SW 1271 (cell line): ENCODE measurements at regions not wholly inside any gene's neighbourhood (a gene's known extent, or its start where the extent isn't known, plus 50 kb on each side); places are given as distances from the start of the nearest gene placed in this dataset.
A peak's percentile ranks its signal among the peaks of the same experiment; 100 is the strongest.

Experiments
- DNase-seq, 2 experiments: peaks; one replicate each; lab custom pipeline; 2025; lab: John Stamatoyannopoulos, UW

DNA sequence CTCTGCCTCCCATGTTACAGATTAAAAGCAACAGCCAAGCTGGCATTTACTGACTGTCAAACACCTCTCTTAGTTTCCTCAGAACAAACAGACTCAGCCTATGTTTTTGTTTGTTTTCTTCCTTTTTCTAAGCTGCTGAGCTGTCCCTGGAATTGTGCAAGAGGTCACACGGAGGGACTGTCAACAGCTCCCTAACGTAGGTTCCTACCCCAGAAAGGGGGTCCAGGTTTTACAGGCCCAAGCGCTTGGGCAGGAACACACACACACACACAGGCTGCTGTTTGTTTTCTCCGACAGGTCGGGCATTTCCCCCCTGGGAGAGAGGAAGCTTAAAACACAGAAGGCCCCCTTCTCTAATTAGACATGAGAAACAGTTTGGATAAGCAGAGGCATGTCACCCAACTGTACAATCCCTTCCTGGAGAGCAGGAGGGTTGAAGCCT is 739.6 kb upstream of the TBX3 start:
- no peak for DNase-seq

DNA sequence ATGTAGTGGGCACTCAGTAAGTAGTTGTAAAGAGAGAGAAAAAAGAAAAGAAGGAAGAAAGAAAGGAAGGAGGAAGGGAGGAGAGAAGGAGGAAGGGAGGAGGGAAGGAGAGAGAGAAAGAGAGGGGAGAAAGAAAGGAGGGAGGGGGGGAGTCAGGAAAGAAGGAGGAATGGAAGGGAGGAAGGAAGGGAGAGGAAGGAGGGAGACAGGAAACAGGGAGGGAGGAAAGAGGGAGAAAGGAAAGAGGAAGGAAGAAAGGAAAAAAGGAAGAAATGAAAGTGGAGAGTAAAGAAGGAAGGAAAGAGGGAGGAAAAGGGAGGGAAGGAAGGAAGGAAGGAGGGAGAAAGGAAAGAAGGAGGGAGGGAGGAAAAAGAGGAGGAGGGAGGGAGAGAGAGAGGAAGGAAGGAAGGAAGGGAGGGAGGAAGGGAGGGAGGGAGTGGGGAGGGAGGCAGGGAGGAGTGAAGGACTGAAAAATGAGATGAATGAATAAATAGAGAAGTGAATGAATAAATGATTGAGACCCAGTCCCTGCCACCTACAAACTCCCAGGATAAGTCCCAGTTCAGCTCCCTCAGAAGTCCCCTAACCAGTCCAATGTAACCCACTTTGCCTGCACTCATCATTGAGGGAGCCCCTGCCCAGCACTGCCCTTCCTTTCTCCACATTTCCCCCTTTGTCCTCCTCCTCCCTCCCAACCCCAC is 739.0 kb upstream of the TBX3 start:
- DNase-seq = no peak

DNA sequence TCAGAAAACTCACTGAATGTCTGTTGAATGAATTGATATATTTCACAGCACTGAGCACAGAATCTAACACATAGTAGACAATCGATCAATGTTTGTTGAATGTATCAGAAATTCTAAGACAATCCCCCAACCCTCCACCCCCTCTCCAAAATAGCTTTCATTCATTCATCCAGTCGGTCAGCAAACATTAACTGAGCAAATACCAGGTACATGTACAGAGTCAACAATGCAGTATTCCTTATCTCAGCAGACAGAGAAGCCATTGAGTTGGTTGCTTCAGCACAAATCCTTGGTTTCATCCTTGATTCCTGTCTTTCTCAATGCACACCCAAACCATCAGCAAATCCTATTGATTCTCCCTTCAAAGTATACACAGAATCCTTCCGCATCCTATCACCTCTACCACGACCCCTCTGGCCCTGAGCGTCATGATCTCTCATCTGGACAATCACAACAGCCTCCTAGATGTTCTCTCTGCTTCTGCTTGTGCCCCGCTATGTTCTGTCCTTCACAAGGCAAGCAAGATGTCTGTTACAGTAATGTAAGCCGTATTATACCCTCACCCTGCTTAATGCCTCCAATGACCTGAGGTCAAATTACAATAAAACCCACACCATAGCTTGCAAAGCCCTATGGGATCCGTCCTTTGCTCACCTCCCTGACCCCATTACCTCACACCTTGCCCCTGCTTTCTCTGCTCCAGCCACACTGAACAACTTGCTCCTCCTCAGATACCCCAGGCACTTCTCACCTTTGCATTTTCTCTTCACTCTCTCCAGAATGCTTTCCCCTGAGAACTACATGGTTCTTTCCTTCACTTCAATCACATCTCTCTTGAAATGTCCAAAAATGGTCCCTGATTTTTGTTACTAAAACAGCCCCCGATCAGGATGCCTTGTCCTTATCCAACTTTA is 738.1 kb upstream of the TBX3 start:
- no peak for DNase-seq

DNA sequence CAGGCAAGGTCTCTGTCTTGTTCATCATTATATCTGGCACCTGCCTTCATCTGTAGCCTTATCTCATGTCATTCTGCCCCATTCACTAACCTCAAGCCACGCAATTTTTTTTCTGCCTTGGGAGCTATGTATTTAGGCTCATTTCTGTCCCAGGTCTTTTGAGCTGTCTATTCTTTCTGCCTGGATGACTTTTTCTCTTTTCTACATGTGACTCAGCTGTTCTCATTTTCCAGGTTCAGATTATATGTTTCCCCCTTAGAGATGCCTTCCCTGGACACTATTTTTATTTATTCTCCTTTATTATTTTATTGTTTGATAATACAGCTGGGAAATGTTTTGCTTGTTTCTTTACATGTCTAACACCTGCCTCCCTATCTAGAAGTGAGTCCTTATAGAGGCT is 737.4 kb upstream of the TBX3 start:
- no peak for DNase-seq

DNA sequence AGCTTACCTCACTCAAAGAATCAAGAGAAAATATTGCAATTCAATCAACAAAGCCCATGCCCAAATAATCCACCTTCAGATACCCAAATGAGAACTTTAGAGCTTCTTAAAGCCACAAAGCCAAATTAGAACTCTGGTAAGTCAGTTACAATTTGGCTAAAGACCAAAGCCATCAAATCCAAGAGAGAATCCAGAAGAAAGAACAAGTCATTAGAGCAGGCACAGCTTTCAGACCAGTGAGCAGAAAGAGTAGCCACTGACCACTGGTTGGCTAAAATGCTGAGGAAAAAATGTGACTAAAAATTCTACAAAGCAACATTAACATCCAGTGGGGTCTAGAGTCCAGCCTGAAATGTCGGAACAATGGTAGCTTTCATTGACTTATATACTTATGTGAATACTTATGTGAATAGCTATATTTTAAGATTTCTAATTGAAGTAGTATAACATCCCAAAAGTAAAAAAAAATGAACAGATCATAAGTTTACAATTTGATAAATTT is 735.2 kb upstream of the TBX3 start:
- no peak for DNase-seq

DNA sequence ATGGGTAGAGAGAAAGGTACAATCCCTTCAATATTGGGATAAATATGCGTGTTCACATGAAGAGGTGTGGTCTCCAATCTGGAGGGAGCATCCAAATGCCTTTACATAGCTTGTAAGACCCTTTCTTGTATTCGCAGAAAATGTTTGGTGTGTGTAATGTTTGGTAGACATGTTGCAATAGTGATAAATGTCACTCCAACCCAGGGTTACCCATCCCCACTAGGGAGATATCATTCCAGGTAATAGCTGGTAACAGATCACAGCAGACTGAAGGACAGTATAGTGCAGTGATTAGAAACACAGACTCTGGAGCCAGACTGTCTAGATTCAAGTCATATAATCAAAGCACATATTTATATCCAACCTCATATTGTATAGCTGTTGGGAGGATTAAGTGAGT is 733.6 kb upstream of the TBX3 start:
- no peak for DNase-seq

DNA sequence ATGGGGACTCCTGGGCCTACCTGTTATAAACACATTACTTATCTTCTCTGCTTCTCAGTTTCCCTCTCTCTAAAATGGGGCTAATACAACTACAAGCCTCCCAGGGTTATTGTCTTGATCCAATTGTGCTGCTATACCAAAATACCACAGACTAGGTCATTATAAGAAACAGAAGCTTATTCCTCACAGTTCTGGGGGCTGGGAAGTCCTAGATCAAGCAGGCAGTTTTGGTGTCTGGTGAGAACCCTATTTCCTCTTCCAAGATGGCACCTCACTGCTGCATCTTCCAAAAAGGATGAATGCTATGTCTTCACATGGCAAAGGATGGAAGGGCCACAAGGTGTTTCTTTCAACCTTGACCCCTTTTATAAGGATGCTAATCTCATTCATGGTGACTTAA is 732.9 kb upstream of the TBX3 start:
- DNase-seq = no peak

DNA sequence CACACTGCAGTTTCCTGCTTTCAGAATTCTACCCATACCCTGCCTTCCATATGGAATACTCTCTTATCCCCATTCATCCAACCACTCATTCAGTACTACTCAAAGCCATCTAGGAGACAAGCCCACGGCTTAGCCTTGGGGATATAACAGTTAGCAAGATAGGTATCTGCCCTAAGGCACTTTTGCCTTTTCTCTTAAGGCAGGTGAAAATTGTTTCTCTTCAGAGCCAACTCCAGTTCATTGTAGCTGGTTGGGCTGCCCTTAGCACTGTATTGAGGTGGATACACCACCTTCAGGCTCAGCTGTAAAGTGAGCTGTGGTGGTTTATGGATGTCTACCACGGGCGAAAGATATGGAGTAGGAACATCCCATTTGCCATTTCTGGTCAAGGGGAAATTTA is 729.7 kb upstream of the TBX3 start:
- DNase-seq = no peak

DNA sequence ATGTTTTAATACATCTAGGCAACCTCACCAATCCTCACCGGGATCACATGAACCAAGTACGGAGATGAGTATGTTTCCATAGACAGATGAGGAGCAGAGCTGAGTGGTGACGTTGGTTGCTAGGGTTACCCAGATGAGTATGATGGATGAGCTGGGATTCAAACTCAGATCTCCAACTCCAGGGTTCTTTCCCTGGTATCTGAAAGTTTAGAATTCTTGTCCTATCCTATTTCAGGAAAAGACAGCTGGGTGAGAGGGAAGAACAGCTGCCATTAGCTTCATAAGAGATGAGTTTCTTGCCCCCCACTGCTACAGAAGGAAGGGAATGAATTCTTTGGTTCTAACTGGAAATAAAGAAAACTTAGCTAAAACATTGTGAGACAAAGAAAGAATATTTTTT is 728.9 kb upstream of the TBX3 start:
- no peak for DNase-seq

DNA sequence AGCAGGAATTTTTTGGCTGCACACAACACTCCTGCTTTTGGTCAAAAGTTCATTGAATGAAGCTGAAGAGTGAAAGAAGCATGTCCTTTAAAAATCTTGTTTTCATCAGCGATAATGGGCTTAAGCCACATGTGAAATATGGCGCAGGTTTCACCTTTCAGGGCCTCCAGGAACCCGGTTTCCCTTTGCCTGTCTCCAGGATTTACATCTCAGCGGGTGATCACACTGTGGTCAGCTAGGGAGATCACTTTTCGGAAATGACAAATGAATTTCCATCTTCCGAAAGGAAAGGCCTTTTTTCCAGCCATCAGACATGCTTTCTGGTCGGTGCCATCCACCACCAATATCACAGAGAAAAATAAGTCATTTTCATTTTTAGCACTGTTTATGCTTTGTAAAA is 727.1 kb upstream of the TBX3 start:
- DNase-seq = no peak

DNA sequence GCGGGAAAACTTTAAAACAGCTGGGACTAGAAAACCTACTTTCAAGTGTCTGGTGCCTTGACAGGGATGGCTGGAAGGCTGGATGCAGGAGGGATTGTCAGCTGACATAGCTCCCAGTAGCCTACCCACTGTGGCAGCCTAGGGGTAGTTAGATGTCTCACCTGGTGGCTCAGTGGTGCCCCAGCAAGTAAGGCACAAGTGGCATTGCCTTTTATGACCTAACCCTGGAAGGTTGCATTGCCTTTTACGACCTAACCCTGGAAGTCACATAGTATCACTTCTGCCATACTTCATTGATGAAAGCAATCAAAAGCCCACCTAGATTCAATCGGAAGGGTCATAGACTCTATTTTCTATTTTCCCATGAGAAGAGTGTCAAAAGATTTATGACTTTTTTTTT is 724.7 kb upstream of the TBX3 start:
- no peak for DNase-seq

DNA sequence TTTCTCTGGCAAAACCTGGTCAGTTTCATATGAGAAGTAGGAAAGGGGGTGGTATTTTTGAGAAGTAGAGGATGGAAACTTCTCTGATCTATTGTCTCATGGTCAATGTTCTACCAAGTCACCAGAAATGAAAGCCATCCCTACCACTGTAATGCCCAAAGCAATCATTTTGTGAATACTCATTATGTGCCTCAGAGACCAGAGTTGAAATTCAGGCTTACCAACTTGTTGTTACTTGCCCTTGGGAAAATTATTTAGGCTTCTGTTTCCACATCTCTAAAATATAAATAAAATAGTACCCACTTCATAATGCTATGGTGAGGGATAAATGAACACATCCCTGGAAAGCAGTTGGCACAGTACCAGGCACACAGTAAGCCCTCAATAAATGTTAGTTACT is 723.7 kb upstream of the TBX3 start:
- no peak for DNase-seq

DNA sequence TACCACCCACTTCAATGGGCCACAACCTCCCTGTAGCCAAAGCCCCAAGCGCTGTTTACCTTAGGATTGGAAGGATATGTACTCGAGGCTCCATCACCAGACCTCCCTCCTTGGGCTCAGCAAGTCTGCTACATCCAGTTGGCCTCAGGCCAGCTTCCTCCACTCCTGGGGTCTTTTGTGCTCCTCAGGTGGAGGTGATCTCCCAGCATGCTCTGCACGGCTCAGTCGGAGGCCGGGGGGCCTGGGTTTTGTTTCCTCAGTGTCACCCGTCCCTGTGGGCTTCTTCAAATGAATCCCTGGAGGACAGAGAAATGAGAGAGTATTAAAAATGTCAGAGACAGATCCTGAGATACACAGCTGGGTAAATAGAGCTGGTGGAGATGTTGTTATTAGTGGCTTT is 723.1 kb upstream of the TBX3 start:
- DNase-seq = no peak

DNA sequence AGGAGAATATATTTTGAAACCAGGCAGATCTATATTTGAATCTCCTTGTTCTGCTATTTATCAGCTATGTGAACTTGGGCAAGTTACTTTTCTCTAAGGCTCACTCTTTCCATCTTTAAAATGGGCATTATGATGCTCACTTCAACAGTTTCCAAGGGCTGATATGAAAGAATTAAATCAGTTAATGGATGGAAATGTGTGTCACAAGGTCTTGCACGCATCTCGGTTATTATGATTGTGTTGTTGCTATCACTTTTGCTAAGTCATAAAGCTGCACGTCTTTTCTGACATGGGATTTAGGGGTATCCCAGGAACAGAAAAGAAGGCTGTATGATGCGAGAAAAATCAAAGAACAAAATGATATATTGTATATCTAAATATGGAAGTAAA is 721.5 kb upstream of the TBX3 start:
- DNase-seq = no peak

DNA sequence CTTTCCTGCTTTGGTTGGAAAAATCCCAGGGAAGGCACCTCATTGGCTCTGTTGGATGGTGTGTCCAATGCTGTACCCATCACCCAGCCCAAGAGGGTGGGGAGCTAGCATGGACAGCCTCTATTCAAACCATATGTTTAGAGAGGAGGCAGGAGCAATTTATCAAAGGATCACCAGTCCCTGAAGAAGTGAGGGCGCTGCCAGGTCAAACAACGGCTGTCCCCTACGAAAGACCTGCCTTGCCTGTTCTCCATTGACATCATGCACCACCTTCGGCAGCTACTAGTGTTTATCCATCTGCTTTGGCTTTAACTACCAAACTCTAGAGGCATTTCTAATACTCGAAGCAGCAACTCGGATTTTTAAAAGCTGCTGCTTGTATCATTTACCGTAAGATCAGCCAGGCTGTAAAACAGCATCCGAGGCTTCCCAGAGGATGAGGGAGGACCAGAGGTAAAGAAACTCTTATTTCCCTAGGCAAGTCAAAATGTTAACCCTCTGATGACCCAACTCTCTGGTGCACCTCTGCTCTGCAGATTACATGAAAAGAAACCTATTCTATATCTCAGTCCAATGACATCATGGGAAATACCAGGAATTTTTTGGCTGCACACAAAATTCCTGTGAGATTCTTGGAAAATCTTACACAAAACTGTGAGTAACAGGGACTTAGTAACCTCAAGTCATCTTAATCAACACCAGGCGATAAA is 720.9 kb upstream of the TBX3 start:
- DNase-seq = peak; percentile 25 to 52

DNA sequence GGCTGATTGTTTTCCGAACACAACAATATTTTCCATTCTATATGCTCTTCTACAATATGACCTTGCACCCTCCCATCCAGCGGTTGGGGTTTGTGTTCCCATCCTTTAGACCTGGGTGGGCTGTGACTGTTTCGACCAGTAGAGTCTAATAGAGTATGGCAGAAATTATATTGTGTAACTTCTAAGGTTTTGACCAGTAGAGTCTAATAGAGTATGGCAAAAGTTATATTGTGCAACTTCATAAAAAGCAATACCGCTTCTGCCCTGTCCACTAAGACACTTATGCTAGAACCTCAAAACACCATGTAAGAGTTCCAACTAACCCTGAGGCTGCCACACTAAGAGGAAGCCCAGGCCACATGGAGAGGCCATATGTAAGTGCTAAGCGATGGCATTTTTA is 719.7 kb upstream of the TBX3 start:
- no peak for DNase-seq

DNA sequence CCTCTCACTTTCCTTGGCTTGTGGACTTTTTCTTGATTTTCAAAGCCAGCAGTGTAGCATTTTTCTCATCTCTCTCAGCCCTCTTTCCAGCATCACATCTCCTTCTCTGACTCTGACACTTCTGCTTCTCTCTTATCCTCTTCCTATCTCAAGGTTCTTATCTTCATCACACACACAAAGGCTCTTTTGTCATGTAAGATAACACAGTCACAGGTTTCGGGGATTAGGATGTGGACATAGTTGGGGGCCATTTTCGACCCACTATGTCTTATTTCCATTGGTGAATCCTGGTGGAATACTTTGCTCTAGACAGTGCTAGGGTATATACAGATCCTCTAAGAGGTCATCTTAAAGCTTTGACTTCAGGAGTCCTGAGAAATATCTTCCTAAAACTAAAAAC is 719.3 kb upstream of the TBX3 start:
- no peak for DNase-seq

DNA sequence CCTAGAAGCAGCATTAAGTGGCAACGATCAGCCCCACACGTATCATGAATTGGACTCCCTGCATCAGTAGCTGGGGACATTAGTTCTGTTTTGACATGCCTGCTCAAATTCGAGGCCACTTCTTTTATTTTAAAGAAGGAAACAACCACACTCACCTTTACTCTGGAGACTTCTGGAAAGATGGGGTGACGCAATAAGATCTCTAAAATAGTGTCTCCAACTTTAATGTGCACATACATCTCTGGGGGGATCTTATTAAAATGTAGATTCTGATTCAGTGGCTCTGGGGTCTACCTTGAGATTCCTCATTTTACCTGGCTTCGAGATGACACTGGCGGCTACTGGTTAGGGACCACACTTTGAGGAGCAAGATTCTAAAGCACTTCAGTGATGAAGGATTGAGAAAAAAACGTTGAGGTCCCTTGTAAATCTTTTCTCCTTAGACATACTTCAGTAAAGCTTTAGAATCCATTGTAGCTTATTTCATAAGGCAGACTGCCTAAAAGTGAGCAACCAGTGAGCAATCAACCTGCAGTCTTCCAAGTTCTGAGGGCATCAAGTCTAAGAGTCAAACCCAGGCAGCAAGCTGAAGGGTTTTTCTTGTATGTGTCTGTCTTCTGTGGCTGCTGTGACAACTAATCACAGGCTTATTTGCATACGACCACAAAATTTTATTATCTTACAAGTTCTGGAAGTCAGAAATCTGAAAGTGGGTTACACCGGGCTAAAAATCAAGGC is 718.6 kb upstream of the TBX3 start:
- no peak for DNase-seq

DNA sequence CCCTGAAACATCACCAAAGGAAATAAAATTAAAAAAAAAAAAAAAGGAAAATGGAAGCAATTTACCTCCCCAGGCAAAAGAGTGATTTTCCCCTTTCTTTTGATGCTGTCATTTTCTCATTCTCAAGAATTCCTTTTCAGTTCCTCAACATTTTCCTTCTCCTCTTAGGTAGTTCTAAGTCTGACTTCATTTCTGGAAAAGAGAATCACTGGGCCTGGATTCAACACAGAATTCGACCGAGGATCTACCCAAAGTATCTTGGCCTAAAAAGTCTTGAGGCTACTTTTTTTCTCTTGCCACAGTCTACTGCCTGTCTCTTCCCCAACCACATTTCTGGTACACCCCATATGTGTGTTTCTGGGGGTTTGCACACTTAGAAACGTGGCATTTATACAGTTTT is 717.8 kb upstream of the TBX3 start:
- DNase-seq = no peak

DNA sequence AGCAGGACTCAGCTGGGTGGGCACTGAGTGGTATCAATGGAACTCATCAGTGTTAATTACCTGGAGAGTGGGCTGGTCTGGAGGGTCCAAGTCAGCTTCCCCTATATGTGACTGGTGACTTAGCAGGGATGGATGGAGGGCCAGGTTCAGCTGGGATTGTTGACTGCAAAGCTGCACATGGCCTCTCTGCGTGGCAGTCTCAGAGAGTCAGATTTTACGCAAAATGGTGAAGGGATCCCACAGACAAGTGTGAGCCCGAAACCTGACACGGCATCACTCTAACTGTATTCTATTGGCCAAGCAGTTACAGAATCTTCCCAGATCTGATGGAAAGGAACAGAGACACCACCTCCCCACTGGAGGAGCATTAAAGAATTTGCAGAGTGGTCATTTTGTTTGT is 716.0 kb upstream of the TBX3 start:
- DNase-seq = no peak

DNA sequence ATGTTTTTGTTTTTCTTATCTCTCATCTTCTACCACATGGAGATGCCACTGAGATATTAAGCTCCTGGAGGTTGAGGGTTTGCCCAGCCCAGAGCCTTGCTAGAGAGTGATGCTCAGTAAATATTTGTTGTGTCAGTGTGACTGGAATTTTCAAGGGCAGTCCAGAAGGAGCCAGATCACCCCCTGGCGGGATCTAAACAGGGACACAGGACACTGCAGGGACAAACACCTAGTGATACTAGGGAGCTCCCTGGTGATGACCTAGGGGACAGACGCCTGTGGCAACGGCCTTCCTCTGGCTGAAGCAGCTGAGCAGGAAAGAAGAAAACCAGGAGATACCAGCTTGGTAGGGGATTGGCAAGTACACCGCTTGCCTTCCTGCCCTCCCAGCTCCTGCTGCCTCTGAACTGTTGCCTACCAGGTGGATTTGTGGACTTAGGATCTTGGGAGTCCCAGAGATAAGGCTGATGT is 714.4 kb upstream of the TBX3 start:
- peak in 1 of 2 experiments; percentile 26 for DNase-seq

DNA sequence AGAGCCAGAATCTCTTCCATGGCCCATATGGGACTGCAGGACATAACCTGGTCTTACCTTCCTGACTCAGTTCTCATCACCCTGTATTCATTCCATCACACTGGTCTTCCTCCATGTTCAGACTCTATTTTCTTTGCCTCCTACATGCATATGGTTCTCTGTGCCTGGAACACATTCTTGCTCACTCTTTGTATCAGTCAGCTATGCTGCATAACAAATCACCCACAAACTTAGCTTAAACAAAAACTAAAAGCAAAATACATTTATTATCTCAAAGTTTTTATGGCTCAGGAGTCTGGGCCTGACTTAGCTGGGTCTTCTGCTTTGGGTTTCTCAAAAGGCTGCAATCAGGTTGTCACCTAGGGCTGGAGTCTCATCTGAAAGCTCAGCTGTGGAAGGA is 712.6 kb upstream of the TBX3 start:
- no peak for DNase-seq
